ENCODE measurements at regions not wholly inside any gene's neighbourhood (a gene's known extent, or its start where the extent isn't known, plus 50 kb on each side); places are given as distances from the start of the nearest gene placed in this dataset.

DNA sequence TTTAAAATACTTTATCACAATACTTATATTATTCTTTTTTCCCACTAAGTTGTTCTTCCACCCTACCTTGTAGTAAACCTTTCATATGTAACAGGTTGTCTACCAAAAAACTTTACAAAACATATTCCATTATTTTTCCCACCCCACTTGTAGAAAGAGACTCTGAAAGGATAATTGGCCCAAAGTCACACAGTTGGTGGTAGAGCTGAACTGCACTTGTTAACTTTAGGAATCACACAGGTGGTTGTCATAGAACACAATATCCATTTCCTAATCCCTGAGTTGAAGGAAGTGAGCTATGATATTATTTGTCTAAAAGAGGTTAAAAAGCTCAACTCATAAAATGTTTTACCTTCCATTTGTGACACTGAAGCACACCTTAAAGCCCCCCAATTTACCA lies 188.8 kb upstream of the FOXP2 start:
- TF ChIP-seq CTCF (conservative IDR thresholded peaks at IDR 0.05 in 1 of 2, IDR thresholded peaks at IDR 0.05 in 1 of 2; ENCODE audit: extremely low read depth in 1 of 2, insufficient read depth in 1 of 2, low read depth in 1 of 2, low read length in 2 of 2) = no peak
- no peak for TF ChIP-seq EZH2 (IDR thresholded peaks at IDR 0.05; ENCODE audit: borderline replicate concordance, low read length)
